Nephron progenitor cell (in vitro differentiated cells): ENCODE measurements at regions not wholly inside any gene's neighbourhood (a gene's known extent, or its start where the extent isn't known, plus 50 kb on each side); places are given as distances from the start of the nearest gene placed in this dataset.
A peak's percentile ranks its signal among the peaks of the same experiment; 100 is the strongest.

ENCODE experiments used
- DNase-seq: peaks from one replicate; pipeline ENCODE4 v3.0.0; 2021
- H3K27ac Mint-ChIP-seq: 2 replicates; pipeline ENCODE4 v1.8.0; 2021; ENCODE audit warnings: mild to moderate bottlenecking, moderate library complexity, mixed read lengths
- H3K27me3 Mint-ChIP-seq: 2 replicates; pipeline ENCODE4 v1.8.0; 2021; ENCODE audit warnings: mild to moderate bottlenecking, low read depth, mixed read lengths; ENCODE audit not compliant: poor library complexity
- H3K36me3 Mint-ChIP-seq: 2 replicates; pipeline ENCODE4 v1.8.0; 2021; ENCODE audit warnings: low read depth, mixed read lengths
- H3K4me1 Mint-ChIP-seq: 2 replicates; pipeline ENCODE4 v1.8.0; 2021; ENCODE audit warnings: mixed read lengths
- H3K4me3 Mint-ChIP-seq: 2 replicates; pipeline ENCODE4 v1.8.0; 2021; ENCODE audit warnings: mild to moderate bottlenecking, moderate library complexity, mixed read lengths
- H3K9me3 Mint-ChIP-seq: 2 replicates; pipeline ENCODE4 v1.8.0; 2021; ENCODE audit warnings: mild to moderate bottlenecking, moderate library complexity, mixed read lengths
- CTCF ChIP-seq: fragments of 200-600 bp; sonication (generic); IDR thresholded peaks from 2 replicates; pipeline ENCODE4 v1.5.0; 2021; ENCODE audit warnings: antibody characterized with exemption

GRCh38 chr12:74959657-74960056 lies 250.0 kb downstream of the KCNC2 start:
- no peak for TF ChIP-seq CTCF
- H3K9me3 Mint-ChIP-seq, result peaks cover 24% of the 10 kb centered on the region
- no peaks in the 10 kb centered on the region for H3K36me3 Mint-ChIP-seq
- H3K27ac Mint-ChIP-seq, result no peak overlapping the region
- H3K4me3 Mint-ChIP-seq, result no peak overlapping the region
- DNase-seq, result no peak
- H3K27me3 Mint-ChIP-seq, result no peaks in the 10 kb centered on the region
- H3K4me1 Mint-ChIP-seq, result peaks cover 14% of the 10 kb centered on the region

- Mint-ChIP-seq H3K36me3 (no peaks in the 10 kb centered on the region), H3K4me3 (no peak overlapping the region), H3K4me1 (peaks cover 15% of the 10 kb centered on the region), H3K27ac (no peak overlapping the region), H3K27me3 (no peaks in the 10 kb centered on the region), H3K9me3 (no peaks in the 10 kb centered on the region)
- DNase-seq, result no peak
- TF ChIP-seq CTCF, result no peak
Measured at GRCh38 chr12:74963304-74963703, 246.3 kb downstream of the KCNC2 start.

- no peak for TF ChIP-seq CTCF
- no peak overlapping the region for H3K27ac Mint-ChIP-seq
Measured at GRCh38 chr12:74963867-74964331, 245.7 kb downstream of the KCNC2 start.

DNA sequence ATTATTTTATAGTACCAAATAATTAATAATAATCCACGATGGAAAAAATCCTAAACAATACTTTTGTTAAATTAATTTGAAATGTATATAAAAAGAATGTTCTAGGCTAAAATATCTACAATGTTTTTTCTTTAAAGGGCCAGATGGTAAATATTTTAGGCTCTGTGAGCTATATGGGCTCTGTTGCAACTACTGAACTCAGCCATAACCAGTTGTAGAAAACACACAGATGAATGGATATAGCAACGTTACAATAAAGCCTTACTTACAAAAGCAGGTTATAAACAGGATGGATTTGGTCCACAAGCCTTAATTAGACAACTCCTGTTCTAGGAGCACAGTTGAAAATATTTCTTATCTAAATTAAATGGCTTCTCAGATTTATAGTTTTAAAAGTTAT lies 245.2 kb downstream of the KCNC2 start:
- Mint-ChIP-seq H3K9me3 (no peaks in the 10 kb centered on the region), H3K27me3 (no peaks in the 10 kb centered on the region), H3K36me3 (no peaks in the 10 kb centered on the region), H3K4me3 (no peak overlapping the region), H3K4me1 (peaks cover 15% of the 10 kb centered on the region), H3K27ac (no peak overlapping the region)
- DNase-seq, result no peak
- TF ChIP-seq CTCF, result no peak

More at GRCh38 chr12:74963867-74964331, 245.7 kb downstream of the KCNC2 start:
- Mint-ChIP-seq H3K4me1 (peaks cover 15% of the 10 kb centered on the region), H3K27me3 (no peaks in the 10 kb centered on the region), H3K4me3 (no peak overlapping the region), H3K36me3 (no peaks in the 10 kb centered on the region), H3K9me3 (no peaks in the 10 kb centered on the region)
- no peak for DNase-seq

- Mint-ChIP-seq H3K9me3 (peaks cover 22% of the 10 kb centered on the region), H3K27ac (no peak overlapping the region), H3K36me3 (peaks cover 54% of the 10 kb centered on the region), H3K27me3 (no peaks in the 10 kb centered on the region), H3K4me1 (peaks cover 22% of the 10 kb centered on the region), H3K4me3 (no peak overlapping the region)
- no peak for TF ChIP-seq CTCF
- DNase-seq, result no peak
Measured at GRCh38 chr12:74971201-74971600, 238.4 kb downstream of the KCNC2 start.

- H3K36me3 Mint-ChIP-seq, result peaks cover 45% of the 10 kb centered on the region
- peak overlapping the region; percentile 62 for H3K27ac Mint-ChIP-seq
- no peak overlapping the region for H3K4me3 Mint-ChIP-seq
- peaks cover 73% of the 10 kb centered on the region for H3K4me1 Mint-ChIP-seq
- peaks cover 4% of the 10 kb centered on the region for H3K27me3 Mint-ChIP-seq
- no peak for DNase-seq
- H3K9me3 Mint-ChIP-seq, result peaks cover 27% of the 10 kb centered on the region
- no peak for TF ChIP-seq CTCF
Measured at GRCh38 chr12:74977832-74978481, 231.7 kb downstream of the KCNC2 start.
